ENCODE measurements at regions not wholly inside any gene's neighbourhood (a gene's known extent, or its start where the extent isn't known, plus 50 kb on each side); places are given as distances from the start of the nearest gene placed in this dataset.

DNA sequence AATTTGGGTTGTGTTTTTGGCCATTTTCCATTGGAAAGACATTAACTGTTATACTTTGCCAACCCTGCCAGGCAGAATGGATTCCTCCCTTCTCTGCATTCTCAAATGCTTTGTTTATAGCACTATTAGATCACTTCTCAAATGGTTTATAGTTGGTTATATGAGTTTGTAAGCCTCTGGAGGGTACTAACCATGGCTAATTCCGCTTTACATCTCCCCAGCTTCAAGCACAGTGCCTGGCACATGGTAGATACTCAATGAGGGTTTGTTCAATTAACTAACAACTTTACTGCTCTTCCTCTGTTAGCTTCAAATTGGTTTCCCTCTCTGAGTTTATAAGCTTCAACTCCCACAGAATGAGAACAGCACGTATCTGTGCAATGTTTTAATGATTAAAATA, 213.5 kb downstream of the SOX11 start:
- no peaks in the 10 kb centered on the region for H3K9me3 ChIP-seq (ENCODE audit: control insufficient read depth in 1 of 2, low read length in 2 of 2)
- H3K4me3 ChIP-seq (ENCODE audit: low read depth in 1 of 2, low read length in 2 of 2) = no peak overlapping the region
- H3K36me3 ChIP-seq (ENCODE audit: control insufficient read depth in 1 of 2, insufficient read depth in 2 of 2, low read length in 2 of 2) = no peaks in the 10 kb centered on the region
- H3K27ac ChIP-seq (ENCODE audit: low read depth, low read length) = no peak overlapping the region
- no peaks in the 10 kb centered on the region for H3K27me3 ChIP-seq (ENCODE audit: control insufficient read depth in 1 of 2, insufficient read depth in 2 of 2, low read length in 2 of 2)
- H3K4me1 ChIP-seq (ENCODE audit: control insufficient read depth in 1 of 2, insufficient read depth in 2 of 2, low read length in 2 of 2) = no peaks in the 10 kb centered on the region
- H3K9ac ChIP-seq (ENCODE audit: low read depth in 1 of 2, low read length in 2 of 2) = no peak overlapping the region

- Histone ChIP-seq H3K36me3 (ENCODE audit: control insufficient read depth in 1 of 2, insufficient read depth in 2 of 2, low read length in 2 of 2) (no peaks in the 10 kb centered on the region), H3K4me1 (ENCODE audit: control insufficient read depth in 1 of 2, insufficient read depth in 2 of 2, low read length in 2 of 2) (no peaks in the 10 kb centered on the region), H3K4me3 (ENCODE audit: low read depth in 1 of 2, low read length in 2 of 2) (no peak overlapping the region), H3K9ac (ENCODE audit: low read depth in 1 of 2, low read length in 2 of 2) (no peak overlapping the region), H3K27ac (ENCODE audit: low read depth, low read length) (no peak overlapping the region), H3K27me3 (ENCODE audit: control insufficient read depth in 1 of 2, insufficient read depth in 2 of 2, low read length in 2 of 2) (no peaks in the 10 kb centered on the region), H3K9me3 (ENCODE audit: control insufficient read depth in 1 of 2, low read length in 2 of 2) (no peaks in the 10 kb centered on the region)
These were observed 215.9 kb downstream of the SOX11 start for GRCh38 chr2:5908071-5908470.

DNA sequence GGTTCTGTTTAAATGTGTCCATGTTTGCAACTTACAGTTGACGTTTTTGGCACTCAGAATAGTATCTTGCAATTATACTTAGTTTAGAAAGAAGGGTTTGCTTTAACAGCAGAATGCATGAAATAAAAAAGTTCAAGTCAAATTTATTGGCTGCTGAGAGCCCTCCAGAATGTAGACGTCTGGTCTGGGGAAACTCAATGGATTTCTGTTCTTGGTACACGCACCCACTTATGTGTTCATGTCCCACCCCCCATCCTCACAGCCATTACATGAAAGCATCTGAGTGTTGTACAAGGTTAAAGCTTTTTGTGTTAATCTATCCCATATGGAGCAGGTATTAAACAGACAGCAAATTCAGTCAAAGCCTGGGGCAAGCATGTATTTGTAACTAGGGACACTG, 219.5 kb downstream of the SOX11 start:
- H3K27ac ChIP-seq (ENCODE audit: low read depth, low read length) = no peak overlapping the region
- H3K36me3 ChIP-seq (ENCODE audit: control insufficient read depth in 1 of 2, insufficient read depth in 2 of 2, low read length in 2 of 2) = no peaks in the 10 kb centered on the region
- no peaks in the 10 kb centered on the region for H3K9me3 ChIP-seq (ENCODE audit: control insufficient read depth in 1 of 2, low read length in 2 of 2)
- H3K27me3 ChIP-seq (ENCODE audit: control insufficient read depth in 1 of 2, insufficient read depth in 2 of 2, low read length in 2 of 2) = no peaks in the 10 kb centered on the region
- no peaks in the 10 kb centered on the region for H3K4me1 ChIP-seq (ENCODE audit: control insufficient read depth in 1 of 2, insufficient read depth in 2 of 2, low read length in 2 of 2)
- no peak overlapping the region for H3K9ac ChIP-seq (ENCODE audit: low read depth in 1 of 2, low read length in 2 of 2)
- no peak overlapping the region for H3K4me3 ChIP-seq (ENCODE audit: low read depth in 1 of 2, low read length in 2 of 2)

- Histone ChIP-seq H3K36me3 (ENCODE audit: control insufficient read depth in 1 of 2, insufficient read depth in 2 of 2, low read length in 2 of 2) (no peaks in the 10 kb centered on the region), H3K9ac (ENCODE audit: low read depth in 1 of 2, low read length in 2 of 2) (no peak overlapping the region), H3K4me3 (ENCODE audit: low read depth in 1 of 2, low read length in 2 of 2) (no peak overlapping the region), H3K27ac (ENCODE audit: low read depth, low read length) (no peak overlapping the region), H3K27me3 (ENCODE audit: control insufficient read depth in 1 of 2, insufficient read depth in 2 of 2, low read length in 2 of 2) (no peaks in the 10 kb centered on the region), H3K4me1 (ENCODE audit: control insufficient read depth in 1 of 2, insufficient read depth in 2 of 2, low read length in 2 of 2) (no peaks in the 10 kb centered on the region), H3K9me3 (ENCODE audit: control insufficient read depth in 1 of 2, low read length in 2 of 2) (no peaks in the 10 kb centered on the region)
These were observed 221.7 kb downstream of the SOX11 start for GRCh38 chr2:5913711-5914395.

DNA sequence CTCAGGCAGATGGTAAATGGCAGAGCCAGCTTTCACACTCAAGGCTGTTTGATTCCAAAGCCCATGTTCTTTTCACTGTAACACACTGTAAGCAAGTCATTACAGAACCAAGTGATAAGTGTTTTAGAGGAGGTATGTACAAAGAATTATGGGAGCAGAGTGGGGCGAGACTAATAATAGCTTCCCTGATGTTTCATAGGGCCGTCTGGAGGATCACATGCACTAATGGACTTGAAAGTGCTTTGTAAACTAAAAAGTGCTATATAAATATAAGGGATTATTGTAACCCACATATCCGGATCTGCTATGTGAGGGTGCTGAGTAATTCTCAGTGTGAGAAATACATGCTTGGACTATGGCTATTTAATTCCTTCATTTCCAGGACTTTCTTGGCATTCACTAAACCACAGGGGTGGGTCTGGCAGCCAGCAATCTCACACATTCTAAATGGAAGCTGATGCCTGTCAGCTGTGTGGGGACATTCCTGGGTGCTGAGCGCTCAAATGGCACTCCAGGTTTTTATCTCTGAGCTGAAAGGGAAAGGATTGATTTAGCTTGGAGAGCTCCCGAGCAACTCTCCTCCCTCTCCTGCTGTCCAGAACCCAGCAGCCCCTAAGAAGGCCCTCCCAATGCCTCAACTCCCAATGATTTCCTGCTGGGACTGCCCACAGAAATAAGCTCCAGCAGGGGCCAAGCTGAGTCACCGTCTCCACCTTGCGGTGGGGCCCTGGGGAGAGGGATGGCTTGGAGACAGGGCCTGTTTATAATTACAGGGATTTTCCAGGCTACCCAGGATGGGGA, 222.8 kb downstream of the SOX11 start:
- no peaks in the 10 kb centered on the region for H3K27me3 ChIP-seq (ENCODE audit: control insufficient read depth in 1 of 2, insufficient read depth in 2 of 2, low read length in 2 of 2)
- no peak overlapping the region for H3K9ac ChIP-seq (ENCODE audit: low read depth in 1 of 2, low read length in 2 of 2)
- no peaks in the 10 kb centered on the region for H3K36me3 ChIP-seq (ENCODE audit: control insufficient read depth in 1 of 2, insufficient read depth in 2 of 2, low read length in 2 of 2)
- H3K4me1 ChIP-seq (ENCODE audit: control insufficient read depth in 1 of 2, insufficient read depth in 2 of 2, low read length in 2 of 2) = no peaks in the 10 kb centered on the region
- H3K4me3 ChIP-seq (ENCODE audit: low read depth in 1 of 2, low read length in 2 of 2) = no peak overlapping the region
- no peaks in the 10 kb centered on the region for H3K9me3 ChIP-seq (ENCODE audit: control insufficient read depth in 1 of 2, low read length in 2 of 2)
- H3K27ac ChIP-seq (ENCODE audit: low read depth, low read length) = no peak overlapping the region

GRCh38 chr2:5915881-5916310, 223.7 kb downstream of the SOX11 start:
- no peak overlapping the region for H3K9ac ChIP-seq (ENCODE audit: low read depth in 1 of 2, low read length in 2 of 2)
- H3K27ac ChIP-seq (ENCODE audit: low read depth, low read length) = no peak overlapping the region
- no peaks in the 10 kb centered on the region for H3K4me1 ChIP-seq (ENCODE audit: control insufficient read depth in 1 of 2, insufficient read depth in 2 of 2, low read length in 2 of 2)
- H3K36me3 ChIP-seq (ENCODE audit: control insufficient read depth in 1 of 2, insufficient read depth in 2 of 2, low read length in 2 of 2) = no peaks in the 10 kb centered on the region
- no peak overlapping the region for H3K4me3 ChIP-seq (ENCODE audit: low read depth in 1 of 2, low read length in 2 of 2)
- H3K27me3 ChIP-seq (ENCODE audit: control insufficient read depth in 1 of 2, insufficient read depth in 2 of 2, low read length in 2 of 2) = no peaks in the 10 kb centered on the region
- H3K9me3 ChIP-seq (ENCODE audit: control insufficient read depth in 1 of 2, low read length in 2 of 2) = no peaks in the 10 kb centered on the region

GRCh38 chr2:5921081-5921642, 229.0 kb downstream of the SOX11 start:
- H3K36me3 ChIP-seq (ENCODE audit: control insufficient read depth in 1 of 2, insufficient read depth in 2 of 2, low read length in 2 of 2) = no peaks in the 10 kb centered on the region
- no peak overlapping the region for H3K4me3 ChIP-seq (ENCODE audit: low read depth in 1 of 2, low read length in 2 of 2)
- H3K27ac ChIP-seq (ENCODE audit: low read depth, low read length) = no peak overlapping the region
- no peaks in the 10 kb centered on the region for H3K4me1 ChIP-seq (ENCODE audit: control insufficient read depth in 1 of 2, insufficient read depth in 2 of 2, low read length in 2 of 2)
- H3K27me3 ChIP-seq (ENCODE audit: control insufficient read depth in 1 of 2, insufficient read depth in 2 of 2, low read length in 2 of 2) = no peaks in the 10 kb centered on the region
- H3K9me3 ChIP-seq (ENCODE audit: control insufficient read depth in 1 of 2, low read length in 2 of 2) = no peaks in the 10 kb centered on the region
- no peak overlapping the region for H3K9ac ChIP-seq (ENCODE audit: low read depth in 1 of 2, low read length in 2 of 2)

DNA sequence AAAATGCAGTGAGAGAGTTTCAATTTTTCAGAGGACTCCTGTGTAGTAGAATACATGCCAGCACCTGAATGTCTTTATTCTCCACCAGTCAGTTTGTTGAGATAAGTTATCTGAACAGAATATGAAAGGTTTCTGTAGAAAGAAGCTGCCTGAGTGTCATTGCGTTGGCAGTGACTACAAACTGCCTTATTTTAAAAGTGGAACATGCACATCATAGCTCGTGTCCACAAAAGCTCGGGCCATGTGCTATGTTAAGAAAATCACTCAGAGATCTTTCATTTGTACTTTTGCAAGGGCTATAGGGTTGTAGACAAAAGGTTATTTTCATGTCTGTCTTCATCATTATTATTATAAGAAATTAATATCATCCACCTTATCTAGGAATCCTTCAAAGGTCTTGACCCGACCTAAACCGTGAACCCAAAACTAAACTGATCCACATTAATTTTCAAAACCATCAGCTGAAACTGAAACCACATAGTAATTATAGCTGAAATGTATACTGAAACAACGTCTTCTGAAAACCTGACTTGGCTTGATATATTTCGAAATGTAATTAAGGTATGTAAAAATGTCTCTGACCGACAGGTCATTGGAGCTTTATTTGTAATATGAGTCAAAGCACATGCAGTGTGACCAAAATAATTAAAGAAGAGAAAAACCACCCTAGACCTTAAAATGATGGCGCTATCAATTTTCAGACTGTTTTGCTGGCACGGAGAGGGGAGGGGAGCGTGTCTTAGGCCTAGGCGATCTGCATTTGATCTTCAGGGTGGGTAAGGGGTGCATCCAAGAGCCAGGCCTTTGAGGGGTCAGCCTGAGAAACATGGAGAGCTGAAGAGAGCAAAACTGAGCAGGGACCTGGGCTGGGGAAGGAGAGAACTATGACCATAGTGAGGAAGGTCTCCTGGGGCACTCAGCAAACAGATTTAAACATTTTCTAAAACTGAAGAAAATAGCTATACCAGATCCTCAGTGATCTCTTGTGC, 232.1 kb downstream of the SOX11 start:
- H3K9ac ChIP-seq (ENCODE audit: low read depth in 1 of 2, low read length in 2 of 2) = no peak overlapping the region
- H3K4me3 ChIP-seq (ENCODE audit: low read depth in 1 of 2, low read length in 2 of 2) = no peak overlapping the region
- H3K27me3 ChIP-seq (ENCODE audit: control insufficient read depth in 1 of 2, insufficient read depth in 2 of 2, low read length in 2 of 2) = no peaks in the 10 kb centered on the region
- H3K9me3 ChIP-seq (ENCODE audit: control insufficient read depth in 1 of 2, low read length in 2 of 2) = no peaks in the 10 kb centered on the region
- H3K4me1 ChIP-seq (ENCODE audit: control insufficient read depth in 1 of 2, insufficient read depth in 2 of 2, low read length in 2 of 2) = no peaks in the 10 kb centered on the region
- H3K27ac ChIP-seq (ENCODE audit: low read depth, low read length) = no peak overlapping the region
- H3K36me3 ChIP-seq (ENCODE audit: control insufficient read depth in 1 of 2, insufficient read depth in 2 of 2, low read length in 2 of 2) = no peaks in the 10 kb centered on the region

GRCh38 chr2:5925604-5926003, 233.4 kb downstream of the SOX11 start:
- H3K27me3 ChIP-seq (ENCODE audit: control insufficient read depth in 1 of 2, insufficient read depth in 2 of 2, low read length in 2 of 2) = no peaks in the 10 kb centered on the region
- no peak overlapping the region for H3K27ac ChIP-seq (ENCODE audit: low read depth, low read length)
- H3K36me3 ChIP-seq (ENCODE audit: control insufficient read depth in 1 of 2, insufficient read depth in 2 of 2, low read length in 2 of 2) = no peaks in the 10 kb centered on the region

More at GRCh38 chr2:5925604-5926003, 233.4 kb downstream of the SOX11 start:
- H3K9me3 ChIP-seq (ENCODE audit: control insufficient read depth in 1 of 2, low read length in 2 of 2) = no peaks in the 10 kb centered on the region
- H3K9ac ChIP-seq (ENCODE audit: low read depth in 1 of 2, low read length in 2 of 2) = no peak overlapping the region
- H3K4me3 ChIP-seq (ENCODE audit: low read depth in 1 of 2, low read length in 2 of 2) = no peak overlapping the region
- H3K4me1 ChIP-seq (ENCODE audit: control insufficient read depth in 1 of 2, insufficient read depth in 2 of 2, low read length in 2 of 2) = no peaks in the 10 kb centered on the region

All from duodenal mucosa (tissue), 2 donors.